HG03457 (cell line): ENCODE measurements at regions not wholly inside any gene's neighbourhood (a gene's known extent, or its start where the extent isn't known, plus 50 kb on each side); places are given as distances from the start of the nearest gene placed in this dataset.
"Not testable (repeated sequence)": the region's sequence is repeated elsewhere in the genome, so short reads cannot be mapped to it uniquely, and the experiment has no call there.

Source experiments
- ATAC-seq: cut with Tn5 transposase; IDR thresholded peaks from one replicate; pipeline ENCODE4 v1.9.1; 2021; ENCODE audit warnings: moderate number of reproducible peaks; ENCODE audit not compliant: unreplicated experiment

GRCh38 chr2:67771380-67771779 is 291.4 kb downstream of the C1D start:
- no peak for ATAC-seq

DNA sequence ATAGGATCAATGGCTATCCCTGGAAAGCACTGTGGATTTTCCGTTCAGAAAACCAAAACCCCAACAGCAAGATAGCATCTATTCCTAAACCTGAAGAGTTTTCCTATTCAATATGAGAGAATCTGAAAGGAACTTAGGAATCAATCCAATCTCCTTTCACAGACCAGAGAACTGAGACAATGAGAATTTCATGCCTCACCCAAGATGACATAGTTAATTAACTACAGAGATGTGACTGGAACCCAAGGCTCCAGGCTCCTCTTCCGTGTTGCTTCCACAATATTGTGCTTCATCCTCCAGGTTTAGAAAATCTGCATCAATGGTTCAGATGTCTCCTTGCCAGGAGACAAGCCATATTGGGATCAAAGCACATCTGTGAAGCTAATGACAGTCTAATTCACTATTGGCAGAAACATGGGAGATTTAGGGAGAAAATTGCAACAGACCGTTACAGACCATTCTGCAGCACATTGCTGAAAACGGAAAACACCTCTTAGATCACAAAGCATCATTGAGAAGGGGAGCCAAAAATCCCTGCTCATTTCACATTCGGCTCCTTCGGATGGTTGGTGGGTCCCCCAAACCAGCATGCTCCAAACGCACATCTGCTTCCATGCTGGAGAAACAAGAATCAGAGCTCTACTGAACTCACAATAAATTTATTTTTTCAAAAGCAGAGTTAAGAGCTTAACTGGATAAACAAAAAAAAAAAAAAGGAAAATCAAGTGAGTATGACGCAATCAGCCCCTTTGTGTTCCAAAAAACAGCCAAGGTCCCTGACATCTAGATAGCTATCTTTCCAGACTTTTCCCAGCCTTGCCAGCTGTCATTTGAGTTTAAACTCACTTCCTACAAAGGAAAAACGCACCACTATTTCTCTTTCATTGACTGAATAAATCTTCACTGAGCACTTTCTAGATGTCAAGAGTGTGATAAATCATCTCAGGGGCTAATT is 290.3 kb downstream of the C1D start:
- ATAC-seq, result no peak

GRCh38 chr2:67773851-67774250 is 289.0 kb downstream of the C1D start:
- ATAC-seq, result no peak

DNA sequence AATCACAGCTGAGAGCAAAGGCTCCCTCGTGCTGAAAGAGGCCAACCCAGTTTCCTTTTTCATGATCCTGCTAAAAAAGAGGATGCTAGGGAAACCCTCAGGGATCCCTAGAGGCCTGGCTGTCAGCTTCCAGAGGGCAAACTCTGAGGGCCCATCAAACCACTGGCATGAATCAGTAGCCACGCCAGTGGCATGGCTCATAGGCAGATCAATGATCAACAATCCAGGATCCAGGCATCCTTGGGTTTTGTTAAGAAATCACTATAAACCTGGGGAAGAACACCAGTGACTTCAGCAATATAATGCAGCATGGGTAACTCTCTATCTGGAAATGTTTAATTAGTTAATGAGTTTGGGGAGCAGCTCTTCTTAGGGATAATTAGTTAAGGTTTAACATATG is 286.5 kb downstream of the C1D start:
- ATAC-seq, result no peak

- no peak for ATAC-seq
These were observed 285.8 kb downstream of the C1D start for GRCh38 chr2:67777010-67777409.

GRCh38 chr2:67777836-67778429 is 284.9 kb downstream of the C1D start:
- ATAC-seq, result no peak

DNA sequence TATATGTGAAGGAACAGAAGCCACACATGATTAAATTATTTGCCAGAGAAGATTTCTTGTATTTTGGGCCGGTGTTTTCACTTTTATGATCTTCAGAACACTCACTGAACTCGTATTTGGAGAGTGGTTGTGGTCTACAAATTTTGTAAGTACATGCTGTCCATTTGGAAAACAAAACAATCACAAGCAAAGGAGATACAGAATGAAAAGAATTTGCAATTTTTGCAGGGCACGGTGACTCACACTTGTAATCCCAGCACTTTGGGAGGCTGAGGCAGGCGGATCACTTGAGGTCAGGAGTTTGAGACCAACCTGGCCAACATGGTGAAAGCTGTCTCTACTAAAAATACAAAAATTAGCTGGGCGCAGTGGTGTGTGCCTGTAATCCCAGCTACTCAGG is 282.0 kb downstream of the C1D start:
- not testable (repeated sequence) for ATAC-seq

GRCh38 chr2:67782443-67782842 is 280.4 kb downstream of the C1D start:
- ATAC-seq, result no peak

DNA sequence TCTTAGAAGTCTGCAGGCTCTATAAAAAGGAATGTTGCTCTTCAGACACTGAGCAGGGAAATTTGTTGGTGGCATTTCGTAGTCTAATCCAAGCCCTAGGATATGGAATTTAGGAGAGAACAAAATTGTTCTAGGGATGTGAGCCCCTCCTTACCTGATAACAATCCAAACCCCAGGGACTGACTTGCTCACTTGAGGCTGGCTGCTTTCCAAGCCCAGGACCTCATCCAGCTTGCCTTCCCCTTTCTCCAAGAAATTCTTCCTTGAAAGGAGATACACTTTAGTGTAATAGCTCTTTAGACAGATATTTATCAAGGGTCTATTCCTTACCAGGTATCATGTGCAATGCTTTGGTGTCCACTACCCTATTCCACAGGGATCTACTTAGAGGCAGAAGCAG is 279.8 kb downstream of the C1D start:
- no peak for ATAC-seq

DNA sequence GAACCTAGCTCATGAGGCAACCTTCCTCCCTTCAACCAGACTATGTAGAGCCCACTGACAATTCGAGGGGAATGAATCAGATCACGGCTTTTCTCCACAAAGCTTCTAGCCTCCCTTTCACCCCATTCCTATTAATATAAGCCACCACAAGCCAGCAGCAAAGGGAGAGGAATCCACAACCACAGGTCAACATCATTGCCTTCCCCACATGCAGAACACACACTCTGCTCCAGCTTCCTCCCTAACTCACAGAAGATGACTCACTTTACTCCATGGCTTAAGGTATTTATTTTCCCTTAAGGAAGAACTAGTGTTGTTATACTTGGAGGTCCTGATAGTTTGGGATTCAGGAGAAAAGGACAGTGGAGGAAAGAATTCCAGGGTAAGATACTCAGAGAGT is 272.2 kb downstream of the C1D start:
- no peak for ATAC-seq

DNA sequence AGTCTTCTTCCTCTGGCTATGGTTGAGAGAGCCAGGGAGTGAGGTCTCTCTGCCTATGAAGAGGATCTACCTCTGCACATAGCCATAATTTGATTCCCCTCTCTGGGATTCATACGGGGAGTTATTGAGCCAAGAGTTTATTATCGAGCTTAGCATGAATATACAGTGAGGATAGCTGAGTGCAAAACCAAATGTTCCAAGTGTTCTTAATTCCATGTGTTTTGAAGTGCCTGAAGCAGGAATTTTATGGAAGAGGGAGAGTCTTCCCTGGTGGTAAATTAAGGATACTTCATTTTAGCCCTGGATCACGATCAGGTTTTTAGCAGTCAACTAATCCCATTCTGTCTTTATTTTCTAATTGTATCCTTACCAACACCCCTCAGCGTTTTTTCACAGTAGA is 270.6 kb downstream of the C1D start:
- ATAC-seq, result no peak

DNA sequence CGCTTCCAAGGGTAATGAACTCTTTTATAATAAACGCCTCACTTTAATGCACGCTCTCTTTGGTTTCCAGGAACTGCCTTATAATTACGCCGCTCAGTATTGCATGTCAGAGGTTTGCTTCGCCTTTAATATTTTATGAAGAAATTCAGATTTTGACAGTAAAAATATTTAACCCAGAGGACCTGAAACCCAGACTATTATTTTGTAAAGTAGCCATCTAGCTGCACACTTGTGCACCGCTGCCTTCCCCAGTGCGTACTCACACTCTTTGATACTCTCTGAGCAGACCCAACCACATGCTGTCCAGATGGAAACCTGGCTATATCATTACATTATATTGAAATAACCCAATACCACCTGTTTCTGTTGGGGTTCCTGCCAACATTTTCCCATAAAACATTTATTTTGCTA is 270.1 kb downstream of the C1D start:
- no peak for ATAC-seq

- ATAC-seq, result no peak
These were observed 264.8 kb downstream of the C1D start for GRCh38 chr2:67797801-67798540.

- no peak for ATAC-seq
These were observed 264.2 kb downstream of the C1D start for GRCh38 chr2:67798541-67799160.

DNA sequence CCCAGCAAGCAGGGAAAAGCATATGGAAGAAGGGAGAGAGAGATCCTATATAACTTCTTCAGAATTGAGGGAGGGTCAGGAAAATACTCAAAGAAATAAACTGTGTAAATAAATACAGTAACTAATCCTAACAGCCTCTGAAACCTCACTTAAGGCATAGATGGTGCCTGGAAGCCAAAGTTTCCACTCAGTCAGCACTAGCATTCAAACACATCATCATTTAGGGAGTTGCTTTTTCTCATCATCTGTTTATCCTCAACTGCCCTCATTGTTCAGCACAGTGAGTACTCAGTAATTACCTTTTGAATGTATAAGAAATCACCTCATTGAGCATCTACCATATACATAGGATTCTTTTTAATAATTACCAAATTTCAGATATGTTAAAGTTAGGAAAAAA is 262.9 kb downstream of the C1D start:
- ATAC-seq, result no peak

DNA sequence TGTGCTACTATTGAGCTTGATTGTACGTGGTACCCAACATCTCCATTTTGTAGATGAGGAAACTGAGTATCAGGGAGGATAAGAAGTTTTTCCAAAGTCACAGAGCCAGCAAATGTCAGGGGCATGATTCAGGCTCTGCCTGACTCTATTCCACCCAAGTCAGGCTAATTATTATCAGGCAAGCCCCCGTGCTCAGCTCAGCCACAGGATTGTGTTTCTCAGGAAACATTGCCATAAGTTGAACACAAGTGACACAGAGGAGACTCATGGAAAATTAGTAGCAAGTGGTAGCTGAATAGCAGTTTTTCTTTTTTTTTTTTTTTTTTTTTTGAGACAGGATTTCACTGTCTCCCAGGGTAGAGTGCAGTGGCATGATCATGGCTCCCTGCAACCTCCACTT is 260.5 kb downstream of the C1D start:
- no peak for ATAC-seq

DNA sequence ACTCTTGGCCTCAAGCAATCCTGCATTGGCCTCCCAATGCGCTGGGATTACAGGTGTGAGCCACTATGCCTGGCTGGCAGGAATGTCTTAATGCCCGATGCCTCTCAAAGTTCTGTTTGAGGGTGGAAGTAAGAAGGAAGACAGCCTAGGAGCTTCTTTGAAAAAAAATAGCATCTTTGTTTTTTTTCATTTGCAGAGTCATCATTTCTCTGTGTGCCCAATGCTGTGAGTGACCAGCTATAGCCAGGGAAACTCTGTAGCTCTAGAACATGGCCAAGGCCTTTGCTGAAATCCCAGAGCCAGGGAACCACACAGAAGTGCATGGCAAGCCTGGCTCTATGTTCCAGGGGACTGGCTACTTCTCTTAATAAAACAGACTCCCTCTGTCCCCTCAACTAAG is 260.0 kb downstream of the C1D start:
- no peak for ATAC-seq

- ATAC-seq, result no peak
These were observed 256.0 kb downstream of the C1D start for GRCh38 chr2:67806816-67807215.

GRCh38 chr2:67808112-67808511 is 254.7 kb downstream of the C1D start:
- ATAC-seq, result no peak

GRCh38 chr2:67812682-67813081 is 250.1 kb downstream of the C1D start:
- ATAC-seq, result no peak

- ATAC-seq, result no peak
These were observed 239.1 kb downstream of the C1D start for GRCh38 chr2:67823726-67824125.
